HepG2 (cell line): ENCODE measurements at regions not wholly inside any gene's neighbourhood (a gene's known extent, or its start where the extent isn't known, plus 50 kb on each side); places are given as distances from the start of the nearest gene placed in this dataset.
A peak's percentile ranks its signal among the peaks of the same experiment; 100 is the strongest.

Source experiments
- ATAC-seq: fragments of 200-7000 bp; cut with Tn5 transposase; 3 replicates; pipeline ENCODE4 v1.9.1; 2020; ENCODE audit warnings: mild to moderate bottlenecking, moderate library complexity
- BruUV-seq: library from RNA; stranded (reverse); fragments of 400-500 nt; replicated peaks from 2 replicates; lab custom pipeline; 2021; lab: Mats Ljungman, UMichigan
- CTCF ChIA-PET: fragments of 300-600 bp; formaldehyde crosslinking; extraction: SDS; loops from one replicate; lab custom pipeline; 2021; ENCODE audit warnings: low total read pairs, inconsistent platforms, low intra/inter-chr PET ratio; lab: Yijun Ruan, JAX
- POLR2A ChIA-PET: fragments of 350-600 bp; sonication (Branson Sonifier 250); formaldehyde crosslinking; loops from one replicate; lab custom pipeline; 2020; ENCODE audit warnings: antibody characterized with exemption, inconsistent platforms; lab: Yijun Ruan, JAX
- DNase-seq: peaks from one replicate; pipeline ENCODE4 v3.0.0-alpha.2; 2015; ENCODE audit warnings: low spot score
- FAIRE-seq: peaks from 3 replicates; lab custom pipeline; 2011; peaks lifted over from hg19 to GRCh38; lab: Jason Lieb, UNC
- H2AFZ ChIP-seq: one replicate; pipeline ENCODE4 v1.6.1; 2011; ENCODE audit warnings: low read length, inconsistent platforms
- H3K27ac ChIP-seq: fragments of 300-600 bp; 3 replicates; pipeline ENCODE4 v1.8.0; 2011; ENCODE audit warnings: mixed run types, mild to moderate bottlenecking, mixed read lengths, low read length, inconsistent platforms; ENCODE audit not compliant: insufficient read depth; ENCODE audit errors: extremely low read length
- H3K27me3 ChIP-seq, 2 experiments: fragments of 200-600 bp in 1 of 2; 2 replicates in 1 of 2; 3 replicates in 1 of 2; pipeline versions ENCODE4 v1.6.0 to v1.8.0; 2011; ENCODE audit warnings: low read length in 2 of 2, mild to moderate bottlenecking in 2 of 2, moderate library complexity in 2 of 2, inconsistent platforms in 1 of 2; ENCODE audit not compliant: insufficient read depth in 2 of 2, control insufficient read depth in 1 of 2
- H3K36me3 ChIP-seq, 2 experiments: fragments of 200-600 bp in 1 of 2; replicated peaks in 1 of 2; 2 replicates in 1 of 2; 3 replicates in 1 of 2; pipeline versions ENCODE4 v1.5.1 to v1.8.0; 2011; ENCODE audit warnings: low read length in 2 of 2, inconsistent platforms in 1 of 2; ENCODE audit not compliant: insufficient read depth in 2 of 2, control insufficient read depth in 1 of 2
- H3K4me1 ChIP-seq: 2 replicates; pipeline ENCODE4 v1.5.1; 2012; ENCODE audit warnings: low read length, inconsistent platforms; ENCODE audit not compliant: insufficient read depth
- H3K4me2 ChIP-seq: 2 replicates; pipeline ENCODE4 v1.6.0; 2011; ENCODE audit warnings: low read depth, low read length, inconsistent platforms
- H3K4me3 ChIP-seq, 3 experiments: fragments of 200-600 bp in 1 of 3; sonication (generic), shearing (Covaris generic) in 1 of 3; replicated peaks in 1 of 3; 2 replicates each; pipeline ENCODE4 v1.5.1; 2011 to 2016; ENCODE audit warnings: low read length in 3 of 3, inconsistent platforms in 2 of 3, low read depth in 2 of 3, mild to moderate bottlenecking in 2 of 3, control low read depth in 1 of 3, mixed read lengths in 1 of 3; ENCODE audit not compliant: insufficient read depth in 1 of 3
- H3K79me2 ChIP-seq: one replicate; pipeline ENCODE4 v1.6.1; 2011; ENCODE audit warnings: low read length, inconsistent platforms; ENCODE audit not compliant: insufficient read depth
- H3K9ac ChIP-seq: 2 replicates; pipeline ENCODE4 v1.6.0; 2011; ENCODE audit warnings: mild to moderate bottlenecking, low read depth, low read length, inconsistent platforms; ENCODE audit not compliant: insufficient read depth
- H3K9me3 ChIP-seq: 2 replicates; pipeline ENCODE4 v1.5.1; 2012; ENCODE audit warnings: mild to moderate bottlenecking, low read length
- H4K20me1 ChIP-seq: 2 replicates; pipeline ENCODE4 v1.6.0; 2011; ENCODE audit warnings: inconsistent platforms, mild to moderate bottlenecking, low read length, moderate library complexity; ENCODE audit not compliant: insufficient read depth
- BRD4 ChIP-seq: sonication (generic); formaldehyde crosslinking; IDR thresholded peaks from 2 replicates; pipeline ENCODE4 v1.4.0; 2020; ENCODE audit warnings: missing genetic modification reagents
- CENPT ChIP-seq: sonication (generic); formaldehyde crosslinking; IDR thresholded peaks from 2 replicates; pipeline ENCODE4 v1.8.0; 2022; ENCODE audit warnings: low read depth, mild to moderate bottlenecking, moderate library complexity, missing genetic modification reagents
- FOXP4 ChIP-seq: sonication (generic); formaldehyde crosslinking; IDR thresholded peaks from 2 replicates; pipeline ENCODE4 v1.4.0; 2020; ENCODE audit warnings: missing genetic modification reagents
- HNF1A ChIP-seq, 2 experiments: sonication (generic) in 1 of 2; formaldehyde crosslinking in 1 of 2; IDR thresholded peaks; 2 replicates each; pipeline versions ENCODE4 v1.4.0 to v1.6.1; 2016 to 2020; ENCODE audit warnings: borderline replicate concordance in 1 of 2, low read depth in 1 of 2, mild to moderate bottlenecking in 1 of 2, missing genetic modification reagents in 1 of 2
- MAX ChIP-seq: IDR thresholded peaks from 2 replicates; pipeline ENCODE4 v1.6.1; 2012; ENCODE audit warnings: inconsistent platforms
- MTA1 ChIP-seq: sonication (generic); formaldehyde crosslinking; IDR thresholded peaks from 2 replicates; pipeline ENCODE4 v1.4.0; 2020; ENCODE audit warnings: missing genetic modification reagents, mild to moderate bottlenecking, borderline replicate concordance
- ZMYM2 ChIP-seq: sonication (generic); formaldehyde crosslinking; IDR thresholded peaks from 2 replicates; pipeline ENCODE4 v1.8.0; 2022; ENCODE audit warnings: mild to moderate bottlenecking, missing genetic modification reagents
- ZNF205 ChIP-seq: IDR thresholded peaks from 2 replicates; pipeline ENCODE4 v1.6.1; 2018; ENCODE audit warnings: missing biosample characterization, missing genetic modification reagents
- ZNF232 ChIP-seq: sonication (generic); formaldehyde crosslinking; IDR thresholded peaks from 2 replicates; pipeline ENCODE4 v1.4.0; 2020; ENCODE audit warnings: missing genetic modification reagents, borderline replicate concordance
- ZNF275 ChIP-seq: sonication (generic); formaldehyde crosslinking; IDR thresholded peaks from 2 replicates; pipeline ENCODE4 v1.8.0; 2022; ENCODE audit warnings: missing genetic modification reagents, mild to moderate bottlenecking, inconsistent platforms, borderline replicate concordance
- ZNF552 ChIP-seq: sonication (generic); formaldehyde crosslinking; IDR thresholded peaks from 2 replicates; pipeline ENCODE4 v1.9.0; 2022; ENCODE audit warnings: missing genetic modification reagents, mild to moderate bottlenecking, borderline replicate concordance
- ZNF563 ChIP-seq: sonication (generic); formaldehyde crosslinking; IDR thresholded peaks from 2 replicates; pipeline ENCODE4 v1.8.0; 2022; ENCODE audit warnings: mild to moderate bottlenecking, moderate library complexity, missing genetic modification reagents
- WGBS: methylation state at CpG from one replicate; pipeline ENCODE4 v1.1.6; 2017; ENCODE audit warnings: low lambda C conversion rate; 5-methylcytosine and 5-hydroxymethylcytosine counted together
- in situ Hi-C: cut with HindIII; loops from 2 replicates; pipeline ENCODE4 v1.10.0; 2017; ENCODE audit warnings: low pct_unique_long_range_greater_than_20kb; ENCODE audit not compliant: extremely low pct_ligation_motif_present
- intact Hi-C: fragments of 100-400 bp; cut with micrococcal nuclease; formaldehyde crosslinking; loops from one replicate; pipeline ENCODE4 v1.10.0; 2022; ENCODE audit not compliant: unreplicated experiment

GRCh38 chr11:62020661-62021060 is 53.2 kb upstream of the FTH1 start (continued):
- TF ChIP-seq ZMYM2 (CRISPR knock-in tag) = no peak
- TF ChIP-seq ZNF205 (CRISPR knock-in tag) = no peak
- TF ChIP-seq ZNF552 (CRISPR knock-in tag) = no peak
- TF ChIP-seq ZNF275 (CRISPR knock-in tag) = no peak
- TF ChIP-seq MAX = no peak
- TF ChIP-seq, all 625 proteins: peak for 0

GRCh38 chr11:62018981-62019664 is 51.7 kb upstream of the FTH1 start:
- H3K4me2 ChIP-seq = peak overlapping the region; percentile 59; the same call in 1 of the 2 replicates
- H3K79me2 ChIP-seq = no peaks in the 10 kb centered on the region
- ChIA-PET POLR2A (interaction anchor here (0.8 to 4.5 kb wide), 4 partner anchors 18 to 64 kb away, joined by 3 to 43 read pairs (median 6); no protein-coding TSS in a partner anchor), CTCF (no interaction called here)
- WGBS = 94% methylated on average over 2 of the region's 2 CpGs
- ATAC-seq (peak; percentile 56), FAIRE-seq (no peak), DNase-seq (no peak)
- BruUV-seq = no TSS peak
- H3K9me3 ChIP-seq = peaks cover 9% of the 10 kb centered on the region
- H3K4me3 ChIP-seq = no peak overlapping the region
- in situ Hi-C loops (no loop called here), intact Hi-C loops (no loop called here)
- H3K36me3 ChIP-seq = no peaks in the 10 kb centered on the region
- no peak overlapping the region for H3K9ac ChIP-seq
- H2AFZ ChIP-seq = no peak overlapping the region
- H4K20me1 ChIP-seq = no peaks in the 10 kb centered on the region
- H3K27ac ChIP-seq = peak overlapping the region; percentile 57
- H3K4me1 ChIP-seq = peaks cover 63% of the 10 kb centered on the region
- no peaks in the 10 kb centered on the region for H3K27me3 ChIP-seq
- TF ChIP-seq CENPT (CRISPR knock-in tag) (no peak), MTA1 (no peak), ZNF563 (CRISPR knock-in tag) (no peak), FOXP4 (0 out of 2 replicates have a peak, but pooled peaks have one; percentile 9), HNF1A (IDR thresholded peaks at IDR 0.05; ENCODE audit: low read depth) (no peak), HNF1A (CRISPR knock-in tag; IDR thresholded peaks at IDR 0.05; ENCODE audit: borderline replicate concordance) (no peak), BRD4 (no peak), ZNF232 (CRISPR knock-in tag) (no peak)
